ENCODE measurements at regions not wholly inside any gene's neighbourhood (a gene's known extent, or its start where the extent isn't known, plus 50 kb on each side); places are given as distances from the start of the nearest gene placed in this dataset.

GRCh38 chr21:22575165-22575584, 1577.0 kb downstream of the NCAM2 start:
- intact Hi-C loops (cut with DNase I, micrococcal nuclease) = no loop called here
- DNase-seq (no peak), ATAC-seq (no peak)

DNA sequence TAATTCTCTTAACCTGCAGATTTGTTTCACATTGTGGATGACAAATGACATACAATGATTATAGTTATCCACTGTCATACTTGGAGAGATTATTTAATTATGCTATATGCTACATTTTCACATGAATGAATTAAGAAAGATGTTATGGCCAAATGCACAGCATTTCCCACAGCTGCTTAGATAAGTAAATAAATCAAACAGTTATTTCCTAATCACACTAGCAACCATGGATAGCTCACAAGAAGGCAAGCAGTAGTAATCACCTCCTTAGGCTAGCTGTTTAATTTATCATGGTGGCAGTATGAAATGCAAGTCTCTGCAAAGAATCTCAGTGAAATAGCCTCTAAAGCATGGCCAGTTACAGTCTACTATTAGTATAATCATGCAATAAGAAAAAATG, 1581.5 kb downstream of the NCAM2 start:
- ATAC-seq (no peak), DNase-seq (no peak)
- intact Hi-C loops (cut with DNase I, micrococcal nuclease) = no loop called here

DNA sequence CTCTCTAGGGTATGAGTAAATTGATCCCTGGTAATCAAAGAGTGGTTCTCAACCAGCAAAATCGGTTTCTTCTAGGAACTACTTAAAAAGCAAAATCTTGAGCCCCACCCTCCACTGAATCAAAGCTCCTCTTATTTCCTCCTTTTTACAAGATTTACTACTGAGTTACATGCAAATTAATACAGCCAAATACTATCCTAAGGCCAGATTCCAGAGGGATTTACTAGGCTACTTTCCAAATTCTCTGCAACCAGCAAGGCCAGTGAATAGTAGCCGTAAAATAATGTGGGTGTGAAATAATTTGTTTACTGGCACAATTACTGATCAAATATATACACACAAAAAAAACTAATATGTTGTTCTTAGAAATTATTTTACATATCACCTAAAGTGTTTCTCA, 1583.8 kb downstream of the NCAM2 start:
- DNase-seq = no peak
- no peak for ATAC-seq
- intact Hi-C loops (cut with DNase I, micrococcal nuclease) = no loop called here

DNA sequence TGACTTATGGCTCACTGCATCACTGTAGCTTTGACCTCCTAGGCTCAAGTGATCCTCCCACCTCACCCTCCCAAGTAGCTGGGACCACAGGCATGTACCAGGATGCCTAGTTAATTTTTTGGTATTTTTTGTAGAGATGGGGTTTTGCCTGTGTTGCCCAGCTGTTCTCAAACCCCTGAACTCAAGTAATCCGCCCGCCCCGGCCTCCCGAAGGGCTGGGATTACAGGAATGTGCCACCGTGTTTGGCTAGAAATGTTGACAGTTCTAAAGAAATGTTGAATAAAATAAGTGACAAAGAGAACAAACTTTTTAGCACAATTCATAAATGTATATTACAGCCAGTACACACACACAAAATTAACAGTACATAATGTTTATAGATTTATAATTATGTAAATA, 1586.1 kb downstream of the NCAM2 start:
- ATAC-seq = no peak
- DNase-seq = no peak
- intact Hi-C loops (cut with DNase I, micrococcal nuclease) = no loop called here

DNA sequence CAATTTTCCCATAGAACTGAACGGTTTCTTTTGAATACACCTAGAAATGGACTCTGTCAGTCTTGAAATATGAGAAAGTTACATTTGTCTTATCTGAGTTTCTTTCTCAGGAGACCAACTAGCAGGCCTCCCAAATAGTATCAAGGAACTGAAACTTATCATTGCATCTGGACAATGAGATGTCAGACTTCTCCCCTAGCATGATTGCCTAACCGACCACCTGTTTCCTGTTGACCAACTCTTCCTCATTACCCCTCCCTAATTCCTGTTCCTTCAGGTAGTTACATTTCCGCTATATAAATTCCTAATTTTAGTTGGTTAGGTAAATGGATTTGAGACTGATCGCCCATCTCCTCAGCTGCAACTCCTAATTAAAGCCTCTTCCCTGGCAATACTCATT, 1587.3 kb downstream of the NCAM2 start:
- intact Hi-C loops (cut with DNase I, micrococcal nuclease) = no loop called here
- DNase-seq (no peak), ATAC-seq (no peak)

GRCh38 chr21:22597660-22598255, 1599.5 kb downstream of the NCAM2 start:
- no peak for DNase-seq
- intact Hi-C loops (cut with DNase I, micrococcal nuclease) = no loop called here
- no peak for ATAC-seq

DNA sequence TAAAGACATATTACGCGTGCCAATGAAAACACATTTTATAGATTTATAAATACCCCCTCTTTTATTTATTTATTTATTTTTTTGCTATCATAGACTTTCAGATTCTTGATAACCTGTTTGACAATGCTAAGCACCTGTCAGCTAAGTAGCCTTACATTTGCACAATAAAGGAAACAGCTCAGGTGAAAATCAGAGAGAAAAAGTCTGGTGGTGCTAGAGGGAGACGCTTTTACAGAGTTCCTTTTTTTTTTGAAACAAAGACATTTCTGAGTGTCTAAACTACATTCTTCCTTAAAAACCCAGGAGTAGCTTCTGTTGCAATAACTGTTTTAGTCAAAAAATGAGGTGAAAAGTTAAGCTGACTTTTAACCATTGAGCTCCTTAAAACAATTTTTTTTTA, 1611.6 kb downstream of the NCAM2 start:
- ATAC-seq = no peak
- no peak for DNase-seq
- intact Hi-C loops (cut with DNase I, micrococcal nuclease) = no loop called here

DNA sequence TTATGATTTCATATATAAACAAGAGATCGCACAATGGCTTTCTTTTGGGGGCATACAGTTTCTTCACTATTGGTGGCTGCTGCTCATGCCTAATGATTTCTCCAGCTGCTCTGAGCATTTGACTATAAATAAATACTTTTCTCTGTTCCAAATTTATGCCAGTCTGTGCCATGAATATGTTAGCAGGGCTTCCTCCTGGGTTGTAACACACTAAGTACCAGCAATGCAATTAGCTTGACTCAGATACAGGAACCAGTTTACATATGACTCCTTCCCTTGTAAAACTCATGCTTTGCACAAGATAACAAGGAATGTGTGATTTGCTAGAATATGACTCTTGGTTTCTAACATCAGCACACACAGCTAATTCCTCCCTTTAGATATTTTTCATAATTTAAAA, 1629.7 kb downstream of the NCAM2 start:
- ATAC-seq (no peak), DNase-seq (no peak)
- intact Hi-C loops (cut with DNase I, micrococcal nuclease) = no loop called here

DNA sequence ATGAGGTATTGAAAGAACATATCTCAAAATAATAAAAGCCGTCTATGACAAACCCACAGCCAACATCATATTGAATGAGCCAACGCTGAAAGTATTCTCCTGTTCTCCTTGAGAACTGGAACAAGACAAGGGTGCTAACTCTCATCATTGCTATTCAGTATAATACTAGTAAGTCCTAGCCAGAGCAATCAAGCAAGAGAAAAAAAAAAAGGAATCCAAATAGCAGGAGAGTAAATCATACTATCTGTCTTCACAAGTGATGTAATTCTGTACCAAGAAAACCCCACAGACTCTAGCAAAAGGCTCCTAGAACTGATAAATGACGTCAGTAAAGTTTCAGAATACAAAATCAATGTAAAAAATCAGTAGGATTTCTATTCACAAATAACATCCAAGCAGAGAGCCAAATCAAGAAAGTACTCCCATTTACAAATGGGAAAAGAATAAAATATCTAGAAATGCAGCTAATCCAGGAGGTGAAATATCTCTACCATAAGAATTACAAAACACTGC, 1632.8 kb downstream of the NCAM2 start:
- intact Hi-C loops (cut with DNase I, micrococcal nuclease) = no loop called here
- DNase-seq = no peak
- no peak for ATAC-seq

DNA sequence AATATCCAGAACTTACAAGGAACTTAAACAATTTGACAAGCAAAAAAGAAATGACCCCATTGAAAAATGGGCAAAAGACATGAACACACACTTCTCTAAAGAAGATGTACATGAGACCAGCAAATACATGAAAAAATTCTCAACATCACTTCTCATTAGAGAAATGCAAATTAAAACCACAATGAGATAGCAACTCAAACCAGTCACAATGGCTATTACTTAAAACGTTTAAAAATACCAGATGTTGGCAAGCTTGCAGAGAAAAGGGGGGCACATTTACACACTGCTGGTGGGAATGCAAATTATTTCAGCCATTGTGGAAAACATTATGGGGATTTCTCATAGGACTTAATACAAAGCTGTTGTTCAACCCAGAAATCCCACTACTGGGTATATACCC, 1634.0 kb downstream of the NCAM2 start:
- ATAC-seq (no peak), DNase-seq (no peak)
- intact Hi-C loops (cut with DNase I, micrococcal nuclease) = no loop called here

GRCh38 chr21:22649246-22649645, 1651.0 kb downstream of the NCAM2 start:
- intact Hi-C loops (cut with DNase I, micrococcal nuclease) = no loop called here
- no peak for DNase-seq
- no peak for ATAC-seq

GRCh38 chr21:22650226-22650625, 1652.0 kb downstream of the NCAM2 start:
- no peak for DNase-seq

DNA sequence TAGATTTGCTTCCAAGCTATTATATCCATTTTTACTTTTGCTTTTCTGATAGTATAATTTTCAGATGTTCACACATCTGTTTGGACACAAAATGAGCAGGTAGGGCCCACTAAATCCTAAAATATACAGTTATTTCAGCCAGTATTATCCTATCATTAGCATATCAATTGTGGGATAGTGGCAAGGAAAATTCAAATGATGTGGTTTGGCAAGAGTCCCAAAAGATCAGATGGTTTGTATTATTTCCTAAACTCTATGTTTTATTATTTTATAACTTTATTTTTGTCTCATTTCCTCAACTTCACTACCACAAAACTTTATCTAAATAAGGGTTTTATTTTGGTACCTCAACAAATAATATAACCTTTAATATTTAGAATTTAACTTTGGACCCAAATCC, 1659.6 kb downstream of the NCAM2 start:
- intact Hi-C loops (cut with DNase I, micrococcal nuclease) = no loop called here

More at GRCh38 chr21:22650226-22650625, 1652.0 kb downstream of the NCAM2 start:
- intact Hi-C loops (cut with DNase I, micrococcal nuclease) = no loop called here
- no peak for ATAC-seq

DNA sequence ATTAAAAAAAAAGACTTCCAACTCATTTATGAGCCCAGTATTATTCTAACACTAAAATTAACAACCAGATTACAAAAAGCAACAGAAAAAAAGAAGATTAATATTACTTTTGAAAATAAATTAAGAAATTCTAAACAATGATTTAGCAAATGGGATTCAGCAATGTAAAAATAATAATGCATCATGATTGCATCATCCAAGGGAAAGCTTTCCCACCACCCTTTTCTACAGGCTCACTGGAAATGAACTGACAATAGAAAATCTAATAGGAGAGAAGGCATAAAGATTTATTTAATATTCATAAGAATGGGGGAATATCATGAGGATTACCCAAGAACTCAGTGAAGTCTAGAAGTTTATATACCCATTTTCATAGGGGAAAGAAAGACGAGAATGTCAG, 1671.9 kb downstream of the NCAM2 start:
- no peak for DNase-seq
- intact Hi-C loops (cut with DNase I, micrococcal nuclease) = no loop called here
- no peak for ATAC-seq

More for the DNA sequence above, 1659.6 kb downstream of the NCAM2 start:
- DNase-seq (no peak), ATAC-seq (no peak)

DNA sequence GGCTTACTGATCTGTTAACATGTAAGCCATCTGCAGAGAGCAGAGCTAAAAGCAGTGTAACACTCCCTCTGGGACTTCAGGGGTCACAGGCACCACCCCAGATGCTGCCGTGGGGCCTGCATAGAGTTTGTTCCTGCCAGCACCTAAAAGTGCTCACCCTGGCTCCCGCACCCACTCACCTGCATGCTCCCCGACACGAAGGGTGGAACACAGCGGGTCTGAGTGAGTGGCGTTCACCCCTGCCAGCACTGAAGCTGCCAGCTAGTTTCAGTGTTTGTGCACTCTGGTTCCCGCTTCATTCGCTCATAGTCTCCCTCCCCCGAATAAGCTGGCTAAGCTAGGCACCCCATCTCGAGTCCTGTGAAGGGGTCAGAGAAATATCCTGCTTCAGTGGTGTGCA, 1681.0 kb downstream of the NCAM2 start:
- no peak for DNase-seq
- intact Hi-C loops (cut with DNase I, micrococcal nuclease) = no loop called here
- ATAC-seq = no peak

DNA sequence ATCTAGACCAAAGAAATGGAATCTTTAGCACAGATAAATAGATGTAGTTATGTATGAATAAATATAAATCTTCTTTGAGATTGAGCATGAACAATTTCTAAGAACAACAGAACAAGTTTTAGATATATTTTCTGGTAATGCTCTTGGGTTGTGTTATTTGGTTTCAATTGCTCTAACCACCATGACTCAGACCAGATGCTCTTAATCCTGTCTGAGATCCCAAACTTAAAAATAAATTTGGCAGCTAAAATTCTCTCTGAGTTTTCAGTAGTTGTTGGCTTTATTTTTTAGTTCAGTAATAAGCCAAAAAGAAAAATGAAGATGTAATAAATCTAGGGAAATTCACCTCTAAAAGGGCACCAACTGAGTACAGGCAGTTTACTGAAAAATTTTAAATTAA, 1693.4 kb downstream of the NCAM2 start:
- ATAC-seq (no peak), DNase-seq (no peak)
- intact Hi-C loops (cut with DNase I, micrococcal nuclease) = no loop called here

DNA sequence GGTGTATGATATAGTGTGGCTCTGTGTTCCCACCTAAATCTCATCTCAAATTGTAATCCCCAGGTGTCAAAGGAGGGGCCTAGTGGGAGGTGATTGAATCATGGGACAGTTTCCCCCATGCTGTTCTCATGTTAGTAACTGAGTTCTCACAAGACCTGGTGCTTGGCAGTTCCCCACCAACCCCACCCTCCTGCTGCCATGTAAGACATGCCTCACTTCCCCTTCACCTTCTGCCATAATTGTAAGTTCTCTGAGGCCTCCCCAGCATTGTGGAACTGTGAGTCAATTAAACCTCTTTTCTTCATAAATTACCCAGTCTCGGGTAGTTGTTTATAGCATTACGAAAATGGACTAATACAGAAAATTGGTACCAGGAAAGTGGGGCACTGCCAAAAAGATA, 1705.3 kb downstream of the NCAM2 start:
- ATAC-seq = no peak
- intact Hi-C loops (cut with DNase I, micrococcal nuclease) = no loop called here
- DNase-seq = no peak

DNA sequence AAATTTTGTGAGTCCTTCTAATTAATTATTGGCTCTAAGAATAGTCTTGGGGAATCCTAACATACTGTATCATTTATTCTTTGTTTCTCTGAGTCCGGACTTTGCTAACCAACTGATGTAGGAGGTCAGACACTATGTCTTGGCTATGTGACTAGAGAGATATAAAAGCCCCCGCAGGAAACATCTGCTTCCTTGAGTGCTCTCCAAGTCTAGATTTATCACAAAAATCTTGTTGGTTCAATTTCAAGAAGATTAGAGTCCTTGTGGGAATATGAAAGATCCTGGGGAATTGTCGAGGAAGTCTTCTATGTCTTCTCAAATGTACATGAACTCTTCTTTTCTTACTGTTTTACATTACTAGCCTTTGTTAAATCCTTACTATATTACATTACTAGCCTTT, 1712.5 kb downstream of the NCAM2 start:
- intact Hi-C loops (cut with DNase I, micrococcal nuclease) = no loop called here
- ATAC-seq (no peak), DNase-seq (no peak)

DNA sequence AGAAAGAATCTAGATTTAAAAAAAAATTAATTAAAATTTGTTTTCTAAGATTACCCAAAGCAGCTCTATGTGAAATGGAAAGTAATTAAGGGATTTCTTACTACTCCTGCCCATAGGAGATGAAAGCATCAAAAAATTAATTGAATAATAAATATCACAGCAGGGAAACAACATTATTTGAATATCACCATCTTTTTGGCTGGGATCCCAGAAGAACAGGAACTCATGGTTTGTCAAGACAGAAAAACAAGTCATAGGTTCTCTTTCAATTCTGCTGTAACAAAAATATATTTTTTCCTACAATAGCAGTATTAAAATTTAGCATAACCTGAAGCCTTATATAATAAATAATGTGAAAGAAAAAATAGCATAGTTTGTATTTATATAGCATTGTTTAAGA, 1713.4 kb downstream of the NCAM2 start:
- intact Hi-C loops (cut with DNase I, micrococcal nuclease) = no loop called here
- no peak for ATAC-seq
- DNase-seq = no peak

DNA sequence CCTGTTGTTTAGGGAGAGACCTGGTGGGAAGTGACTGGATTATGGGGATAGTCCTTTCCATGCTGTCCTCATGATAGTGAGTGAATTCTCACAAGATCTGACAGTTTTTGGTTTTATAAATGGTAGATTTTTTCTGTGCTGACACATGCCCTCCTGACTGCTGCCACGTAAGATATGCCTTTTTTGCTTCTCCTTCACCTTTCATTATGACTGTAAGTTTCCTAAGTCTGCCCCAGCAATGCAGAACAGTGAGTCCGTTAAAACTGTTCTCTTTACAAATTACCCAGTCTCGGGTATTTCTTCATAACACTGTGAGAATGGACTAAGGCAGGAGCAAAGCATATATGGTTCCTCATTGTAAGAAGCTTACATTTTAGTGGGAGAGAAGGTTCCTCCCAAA, 1727.2 kb downstream of the NCAM2 start:
- intact Hi-C loops (cut with DNase I, micrococcal nuclease) = no loop called here
- ATAC-seq = no peak
- DNase-seq = no peak

DNA sequence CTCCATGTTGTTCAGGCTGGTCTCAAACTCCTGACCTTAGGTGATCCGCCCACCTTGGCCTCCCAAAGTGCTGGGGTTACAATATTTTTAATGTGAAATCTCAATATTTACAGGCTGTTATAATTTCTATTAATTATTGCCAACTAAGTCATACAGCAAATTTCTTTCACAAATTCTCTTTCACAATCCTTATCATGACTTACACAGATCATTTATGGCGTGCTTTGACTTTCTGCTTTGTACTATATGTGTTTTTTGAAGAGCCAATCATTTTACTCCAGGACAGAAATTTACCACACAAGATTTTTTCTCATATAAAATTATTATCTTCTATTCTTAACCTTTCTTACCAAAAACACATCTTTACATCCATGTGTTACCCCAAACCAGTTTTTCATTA, 1729.9 kb downstream of the NCAM2 start:
- no peak for DNase-seq
- ATAC-seq = no peak
- intact Hi-C loops (cut with DNase I, micrococcal nuclease) = no loop called here

GRCh38 chr21:22743085-22743484, 1744.9 kb downstream of the NCAM2 start:
- ATAC-seq = no peak
- intact Hi-C loops (cut with DNase I, micrococcal nuclease) = no loop called here
- no peak for DNase-seq

Data from left colon (tissue), 2 donors.